Heart left ventricle (tissue), 16 donors: ENCODE measurements at regions not wholly inside any gene's neighbourhood (a gene's known extent, or its start where the extent isn't known, plus 50 kb on each side); places are given as distances from the start of the nearest gene placed in this dataset.

Experiments used
- ATAC-seq, 4 donors: fragments of 200-7000 bp; cut with Tn5 transposase; one replicate each; pipeline ENCODE4 v1.9.1; 2020 to 2022; ENCODE audit warnings: moderate library complexity in 4 of 4, mild to moderate bottlenecking in 3 of 4, moderate number of reproducible peaks in 1 of 4
- DNase-seq, 5 donors: peaks; one replicate each; pipeline ENCODE4 v3.0.0-alpha.2; 2020
- H3K27ac ChIP-seq, 12 donors: fragments of 200-600 bp; sonication (generic) in 4 of 12; one replicate each; pipeline versions ENCODE4 v1.5.0 to v1.8.0; 2016 to 2022; ENCODE audit warnings: mild to moderate bottlenecking in 2 of 12
- H3K27me3 ChIP-seq, 9 donors: fragments of 200-600 bp; sonication (generic) in 2 of 9; one replicate each; pipeline versions ENCODE4 v1.5.1 to v1.8.0; 2016 to 2022; ENCODE audit warnings: mild to moderate bottlenecking in 3 of 9
- H3K36me3 ChIP-seq, 9 donors: fragments of 200-600 bp; sonication (generic) in 2 of 9; one replicate each; pipeline versions ENCODE4 v1.5.0 to v1.8.0; 2018 to 2022; ENCODE audit warnings: mild to moderate bottlenecking in 2 of 9
- H3K4me1 ChIP-seq, 12 donors: fragments of 200-600 bp; sonication (generic) in 4 of 12; one replicate each; pipeline versions ENCODE4 v1.5.0 to v1.8.0; 2016 to 2022; ENCODE audit warnings: mild to moderate bottlenecking in 3 of 12
- H3K4me3 ChIP-seq, 12 donors: fragments of 200-600 bp; sonication (generic) in 4 of 12; one replicate each; pipeline versions ENCODE4 v1.5.0 to v1.8.0; 2017 to 2022; ENCODE audit warnings: mild to moderate bottlenecking in 9 of 12, moderate library complexity in 4 of 12
- H3K9me3 ChIP-seq, 12 donors: fragments of 200-600 bp; sonication (generic) in 4 of 12; one replicate each; pipeline versions ENCODE4 v1.5.0 to v1.8.0; 2016 to 2022; ENCODE audit warnings: mild to moderate bottlenecking in 1 of 12
- CTCF ChIP-seq, 12 donors: fragments of 200-600 bp; sonication (generic) in 4 of 12; IDR thresholded peaks; one replicate each; pipeline versions ENCODE4 v1.5.0 to v1.8.0; 2018 to 2022; ENCODE audit warnings: antibody characterized with exemption in 12 of 12, mild to moderate bottlenecking in 5 of 12
- POLR2A ChIP-seq, 2 donors: fragments of 450-650 bp; IDR thresholded peaks; one replicate each; pipeline ENCODE4 v1.6.1; 2017; ENCODE audit warnings: antibody characterized with exemption in 2 of 2, mild to moderate bottlenecking in 2 of 2, moderate library complexity in 2 of 2
- WGBS, 4 donors: extraction: QIAGEN DNeasy Blood & Tissue Kit in 2 of 4; methylation state at CpG; one replicate each; pipeline versions ENCODE4 v1.1.5 to v1.1.7; 2013 to 2018; 5-methylcytosine and 5-hydroxymethylcytosine counted together
- intact Hi-C, 10 donors: fragments of 100-400 bp; cut with DNase I; formaldehyde crosslinking; loops; one replicate each; pipeline versions ENCODE4 v1.11.1 to v1.14.2; 2022
- donor health status: ischemic (EF 13 %, LVEDD 7.1; RV severe dilation, severe dysfunction).
- donor health status: healthy with polysubstance abuse.
- donor health status: DM: no; HTN: yes; CAD: no.
- donor health status: DM: no; HTN: no; CAD: no.
- donor health status: ischemic (EF 25% LVEDD 6.9; RV normal size, moderate dysfunction).
- donor health status: ischemic (EF 25% LVEDD 5.7; RV mildly dilated, moderate dysfunction).
- donor health status: healthy.
- donor health status: DM: yes; HTN: yes; CAD: no.
- donor health status: ischemic (EF 35%, LVEDD 5.7; RV mildly dilated, moderate dysfunction).
- donor health status: nonischemic (EF 11% LVEDD 7.7; RV severe dilation, severe dysfunction).
- donor health status: DM: yes; HTN: yes; CAD: no.
- donor health status: PGD.
- donor health status: ischemic (EF 29% LVEDD 5.4; RV normal size, mild dysfunction).
- donor health status: nonischemic (EF 23%, LVEDD 6.1; RV moderate dilation, normal function).

DNA sequence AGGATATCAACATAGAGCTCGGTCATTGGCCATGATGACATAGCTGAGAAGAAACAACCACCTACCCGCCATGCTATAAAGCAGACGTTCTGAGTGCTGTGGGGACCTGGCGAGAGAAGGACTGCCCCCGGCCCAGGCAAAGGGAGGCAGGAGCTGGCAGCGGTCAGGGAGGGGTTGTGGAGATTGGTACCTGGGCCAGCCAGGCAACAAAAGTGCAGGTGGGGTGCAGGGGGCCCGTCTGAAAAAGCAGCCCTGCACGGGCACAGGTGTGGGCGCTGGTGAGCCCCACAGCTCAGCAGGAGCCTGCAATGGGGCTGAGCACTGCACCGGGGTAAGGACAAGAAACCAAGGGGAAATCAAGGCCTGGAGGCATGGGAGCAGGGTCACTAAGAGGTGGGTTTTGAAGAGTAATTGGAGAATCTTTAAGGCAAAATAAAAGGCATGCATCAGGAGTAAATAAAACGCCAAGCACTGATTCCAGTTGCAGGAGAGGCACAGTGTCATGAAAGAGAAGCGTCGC, 464.0 kb downstream of the EIPR1 start:
- H3K4me1 ChIP-seq = no peaks in the 10 kb centered on the region
- ATAC-seq = no peak
- intact Hi-C loops = no loop called here
- no peaks in the 10 kb centered on the region for H3K36me3 ChIP-seq
- WGBS, 4 donors = 77 to 81% (median 78%) methylated on average over 13 of the region's 13 CpGs
- TF ChIP-seq CTCF (IDR thresholded peaks at IDR 0.05) (no peak), POLR2A (IDR thresholded peaks at IDR 0.05) (no peak)
- peaks cover 0 to 17% (median 0%) of the 10 kb centered on the region in 12 donors for H3K9me3 ChIP-seq
- no peak for DNase-seq
- no peaks in the 10 kb centered on the region for H3K27me3 ChIP-seq
- no peak overlapping the region for H3K27ac ChIP-seq
- no peak overlapping the region for H3K4me3 ChIP-seq

DNA sequence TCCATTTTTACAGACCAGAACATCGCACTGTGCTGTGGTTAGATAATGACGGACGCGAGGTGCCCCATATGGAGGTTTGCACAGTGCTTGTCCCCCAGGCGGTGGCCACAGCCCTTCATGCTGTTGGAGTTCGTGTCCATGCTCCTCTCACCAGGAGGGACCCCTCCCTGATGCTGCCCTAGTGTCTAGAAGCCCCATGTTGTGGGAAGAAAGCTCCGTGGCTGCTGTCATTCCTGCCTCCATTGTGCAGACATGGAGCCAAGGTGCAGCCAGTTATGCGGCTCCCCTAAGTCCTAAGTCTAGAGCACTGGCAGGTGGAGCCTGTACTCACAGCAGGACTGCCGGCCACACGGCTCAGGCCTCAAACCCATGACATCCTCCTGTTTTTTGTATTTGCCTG, 464.9 kb downstream of the EIPR1 start:
- no peak overlapping the region for H3K27ac ChIP-seq
- intact Hi-C loops = no loop called here
- no peak overlapping the region for H3K4me3 ChIP-seq
- DNase-seq (no peak), ATAC-seq (no peak)
- 71 to 87% (median 80%) methylated on average over 10 of the region's 10 CpGs for WGBS, 4 donors
- no peaks in the 10 kb centered on the region for H3K4me1 ChIP-seq
- TF ChIP-seq CTCF (IDR thresholded peaks at IDR 0.05) (no peak), POLR2A (IDR thresholded peaks at IDR 0.05) (no peak)
- no peaks in the 10 kb centered on the region for H3K27me3 ChIP-seq
- peaks cover 0 to 17% (median 0%) of the 10 kb centered on the region in 12 donors for H3K9me3 ChIP-seq
- no peaks in the 10 kb centered on the region for H3K36me3 ChIP-seq

DNA sequence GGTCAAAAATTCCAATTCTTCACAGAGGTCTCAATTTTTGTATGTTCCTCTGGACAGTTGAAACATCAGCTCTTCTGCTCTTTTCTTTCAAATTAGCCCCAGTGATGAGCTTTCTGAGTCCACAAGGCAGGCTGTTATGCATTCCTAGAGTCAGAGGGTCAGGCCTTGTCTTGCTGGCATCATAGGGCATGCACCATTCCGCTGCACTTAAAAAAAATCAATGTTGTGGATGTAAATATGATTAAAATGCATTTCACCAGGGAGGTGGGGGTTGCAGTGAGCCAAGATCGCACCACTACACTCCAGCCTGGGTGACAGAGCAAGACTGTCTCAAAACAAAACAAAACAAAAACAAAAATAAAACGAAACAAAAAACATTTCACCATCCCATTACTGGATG, 465.3 kb downstream of the EIPR1 start:
- H3K9me3 ChIP-seq = peaks cover 0 to 17% (median 0%) of the 10 kb centered on the region in 12 donors
- intact Hi-C loops = no loop called here
- no peaks in the 10 kb centered on the region for H3K27me3 ChIP-seq
- WGBS, 4 donors = 72 to 84% (median 79%) methylated on average over 3 of the region's 3 CpGs
- no peak overlapping the region for H3K4me3 ChIP-seq
- H3K4me1 ChIP-seq = no peaks in the 10 kb centered on the region
- no peaks in the 10 kb centered on the region for H3K36me3 ChIP-seq
- no peak for TF ChIP-seq CTCF (IDR thresholded peaks at IDR 0.05)
- no peak for TF ChIP-seq POLR2A (IDR thresholded peaks at IDR 0.05)
- ATAC-seq = no peak
- no peak for DNase-seq
- H3K27ac ChIP-seq = no peak overlapping the region

DNA sequence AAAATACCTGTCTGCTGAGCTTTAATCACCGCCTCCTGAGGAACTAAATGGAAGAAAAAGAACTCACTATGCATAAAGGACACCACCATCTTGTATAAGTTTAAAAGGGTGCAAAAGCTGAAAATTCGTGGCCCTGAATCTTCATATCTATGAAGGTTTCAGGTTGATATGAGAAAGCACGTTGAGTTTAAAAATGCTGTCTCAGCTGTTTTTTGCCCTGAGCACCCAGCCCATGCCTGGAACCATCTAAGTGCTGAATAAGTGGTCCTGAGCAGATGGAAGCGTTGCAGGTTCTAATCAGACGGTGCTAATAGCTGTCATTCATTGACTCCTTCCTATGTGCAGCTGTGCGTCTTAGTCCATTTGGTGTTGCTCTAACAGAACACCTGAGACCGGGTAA, 467.4 kb downstream of the EIPR1 start:
- Histone ChIP-seq H3K4me3 (no peak overlapping the region), H3K4me1 (no peaks in the 10 kb centered on the region), H3K36me3 (no peaks in the 10 kb centered on the region), H3K27ac (no peak overlapping the region), H3K27me3 (no peaks in the 10 kb centered on the region), H3K9me3 (peaks cover 0 to 2% (median 0%) of the 10 kb centered on the region in 12 donors)
- TF ChIP-seq POLR2A (IDR thresholded peaks at IDR 0.05) (no peak), CTCF (IDR thresholded peaks at IDR 0.05) (no peak)
- DNase-seq (no peak), ATAC-seq (no peak)
- intact Hi-C loops = no loop called here
- WGBS, 4 donors = 85 to 90% (median 86%) methylated on average over 7 of the region's 7 CpGs
